ENCODE measurements at regions not wholly inside any gene's neighbourhood (a gene's known extent, or its start where the extent isn't known, plus 50 kb on each side); places are given as distances from the start of the nearest gene placed in this dataset.

DNA sequence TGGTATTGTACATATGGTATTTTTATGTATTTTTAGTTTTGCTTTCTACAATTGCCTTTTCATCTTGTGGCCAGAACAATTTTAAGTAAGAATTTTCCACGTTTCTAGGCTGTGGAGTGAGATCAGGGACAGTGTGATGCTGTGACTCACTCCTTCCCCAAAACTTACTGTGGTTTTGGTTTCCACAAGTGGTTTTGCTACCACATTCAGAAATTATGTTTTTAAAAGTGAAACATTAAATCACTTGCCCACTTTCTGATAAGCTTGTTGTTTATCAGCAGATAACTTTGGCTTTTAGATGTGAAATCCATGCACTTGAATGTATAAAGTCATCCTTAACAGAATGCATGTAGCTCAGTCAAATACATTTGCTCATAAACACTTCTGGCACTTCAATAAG lies 192.2 kb upstream of the THRB start:
- CTCF ChIA-PET: no interaction called here
- DNase-seq: no peak
- H3K9me3 Mint-ChIP-seq (ENCODE audit: low read depth, unreplicated experiment): no peaks in the 10 kb centered on the region
- BruUV-seq (replicated peaks): no TSS peak
- no peak overlapping the region for H3K27ac Mint-ChIP-seq (ENCODE audit: unreplicated experiment)
- no peaks in the 10 kb centered on the region for H3K36me3 Mint-ChIP-seq (ENCODE audit: insufficient read depth, unreplicated experiment)
- H3K27me3 Mint-ChIP-seq (ENCODE audit: unreplicated experiment): no peaks in the 10 kb centered on the region
- intact Hi-C loops (cut with micrococcal nuclease; ENCODE audit: unreplicated experiment): loop anchor here (10.0 kb wide), 1 partner anchor 622 kb away; no protein-coding TSS in a partner anchor
- no peaks in the 10 kb centered on the region for H3K4me1 Mint-ChIP-seq (ENCODE audit: low read depth, unreplicated experiment)
- TF ChIP-seq, protein P1, sequence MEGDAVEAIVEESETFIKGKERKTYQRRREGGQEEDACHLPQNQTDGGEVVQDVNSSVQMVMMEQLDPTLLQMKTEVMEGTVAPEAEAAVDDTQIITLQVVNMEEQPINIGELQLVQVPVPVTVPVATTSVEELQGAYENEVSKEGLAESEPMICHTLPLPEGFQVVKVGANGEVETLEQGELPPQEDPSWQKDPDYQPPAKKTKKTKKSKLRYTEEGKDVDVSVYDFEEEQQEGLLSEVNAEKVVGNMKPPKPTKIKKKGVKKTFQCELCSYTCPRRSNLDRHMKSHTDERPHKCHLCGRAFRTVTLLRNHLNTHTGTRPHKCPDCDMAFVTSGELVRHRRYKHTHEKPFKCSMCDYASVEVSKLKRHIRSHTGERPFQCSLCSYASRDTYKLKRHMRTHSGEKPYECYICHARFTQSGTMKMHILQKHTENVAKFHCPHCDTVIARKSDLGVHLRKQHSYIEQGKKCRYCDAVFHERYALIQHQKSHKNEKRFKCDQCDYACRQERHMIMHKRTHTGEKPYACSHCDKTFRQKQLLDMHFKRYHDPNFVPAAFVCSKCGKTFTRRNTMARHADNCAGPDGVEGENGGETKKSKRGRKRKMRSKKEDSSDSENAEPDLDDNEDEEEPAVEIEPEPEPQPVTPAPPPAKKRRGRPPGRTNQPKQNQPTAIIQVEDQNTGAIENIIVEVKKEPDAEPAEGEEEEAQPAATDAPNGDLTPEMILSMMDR (IDR thresholded peaks at IDR 0.05; ENCODE audit: unreplicated experiment): no peak
- no peak overlapping the region for H3K4me3 Mint-ChIP-seq (ENCODE audit: low read depth, unreplicated experiment)

DNA sequence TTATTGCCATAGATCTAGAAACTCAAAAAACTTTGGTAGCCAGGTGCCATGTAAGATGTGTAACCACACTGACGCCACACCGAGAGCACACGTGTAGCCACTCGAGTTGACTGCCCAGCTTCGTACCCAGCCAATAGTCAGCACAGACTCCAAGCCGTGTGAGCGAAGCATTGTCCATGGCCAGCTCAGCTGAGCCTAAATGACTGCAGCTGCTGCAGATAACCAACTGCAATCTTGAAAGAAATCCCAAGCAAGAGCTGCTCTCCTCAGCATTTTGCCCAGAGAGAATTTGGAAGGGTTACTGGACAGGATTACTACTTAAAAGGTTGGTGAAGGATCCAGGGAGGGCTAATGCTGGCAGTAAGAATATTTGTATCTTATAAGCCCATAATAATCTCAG lies 193.0 kb upstream of the THRB start:
- BruUV-seq (replicated peaks): no TSS peak
- no peak overlapping the region for H3K27ac Mint-ChIP-seq (ENCODE audit: unreplicated experiment)

DNA sequence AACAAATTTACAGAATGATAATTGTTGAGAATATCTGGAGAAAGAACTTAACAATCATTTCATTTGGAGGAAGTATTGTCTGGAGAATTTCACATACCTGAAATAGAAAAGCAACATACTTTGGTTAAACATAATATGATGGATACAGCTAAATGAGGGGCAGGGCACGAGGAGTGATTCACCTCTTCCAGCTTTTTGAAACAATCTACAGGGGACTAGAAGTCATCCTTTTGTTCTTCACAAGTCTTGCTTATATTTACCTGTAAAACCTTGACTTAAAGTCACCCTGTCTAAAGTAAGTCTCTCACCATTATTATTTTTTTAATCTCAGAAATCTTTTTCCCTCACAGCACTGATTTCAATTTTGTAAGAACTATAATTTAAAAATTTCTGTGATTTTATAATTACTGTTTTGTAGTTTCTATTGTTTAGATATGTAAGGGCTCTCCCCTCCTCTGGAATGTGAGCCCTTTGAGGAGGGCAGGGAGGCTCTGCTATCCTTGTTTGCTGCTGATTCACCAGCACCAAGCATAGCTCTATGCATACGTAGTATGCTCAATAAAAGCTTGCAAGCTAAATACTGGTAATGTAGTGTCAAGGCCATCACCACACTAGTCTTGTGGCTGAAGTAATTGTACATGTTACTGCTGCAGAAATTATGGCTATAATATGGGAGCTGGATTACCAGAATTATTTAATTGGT lies 193.9 kb upstream of the THRB start:
- intact Hi-C loops (cut with micrococcal nuclease; ENCODE audit: unreplicated experiment): loop anchor here (10.0 kb wide), 1 partner anchor 624 kb away; no protein-coding TSS in a partner anchor

More for the DNA sequence above, 193.0 kb upstream of the THRB start:
- DNase-seq: no peak
- Mint-ChIP-seq H3K4me1 (ENCODE audit: low read depth, unreplicated experiment) (no peaks in the 10 kb centered on the region), H3K9me3 (ENCODE audit: low read depth, unreplicated experiment) (no peaks in the 10 kb centered on the region), H3K36me3 (ENCODE audit: insufficient read depth, unreplicated experiment) (no peaks in the 10 kb centered on the region), H3K4me3 (ENCODE audit: low read depth, unreplicated experiment) (no peak overlapping the region), H3K27me3 (ENCODE audit: unreplicated experiment) (no peaks in the 10 kb centered on the region)
- intact Hi-C loops (cut with micrococcal nuclease; ENCODE audit: unreplicated experiment): loop anchor here (10.0 kb wide), 1 partner anchor 623 kb away; no protein-coding TSS in a partner anchor
- CTCF ChIA-PET: interaction anchor here (0.6 to 1.1 kb wide), 2 partner anchors 14 to 535 kb away, joined by 3 read pairs; no protein-coding TSS in a partner anchor
- TF ChIP-seq, protein P1 (IDR thresholded peaks at IDR 0.05; ENCODE audit: unreplicated experiment): no peak

DNA sequence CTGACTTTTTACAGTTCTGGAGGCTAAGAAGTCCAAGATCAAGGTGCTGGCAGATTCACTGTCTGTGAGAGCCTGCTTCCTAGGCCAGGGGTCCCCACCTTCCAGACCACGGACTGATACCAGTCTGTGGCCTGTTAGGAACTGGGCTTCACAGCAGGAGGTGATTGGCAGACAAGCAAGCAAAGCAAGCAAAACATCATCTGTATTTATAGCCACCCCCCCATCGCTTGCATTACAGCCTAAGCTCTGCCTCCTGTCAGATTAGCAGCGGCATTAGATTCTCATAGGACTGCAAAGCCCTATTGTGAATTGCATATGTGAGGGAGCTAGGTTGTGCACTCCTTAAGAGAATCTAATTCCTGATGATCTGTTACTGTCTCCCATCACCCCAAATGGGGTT lies 194.7 kb upstream of the THRB start:
- Mint-ChIP-seq H3K27ac (ENCODE audit: unreplicated experiment) (no peak overlapping the region), H3K4me1 (ENCODE audit: low read depth, unreplicated experiment) (no peaks in the 10 kb centered on the region), H3K9me3 (ENCODE audit: low read depth, unreplicated experiment) (no peaks in the 10 kb centered on the region), H3K36me3 (ENCODE audit: insufficient read depth, unreplicated experiment) (no peaks in the 10 kb centered on the region), H3K4me3 (ENCODE audit: low read depth, unreplicated experiment) (no peak overlapping the region), H3K27me3 (ENCODE audit: unreplicated experiment) (no peaks in the 10 kb centered on the region)
- BruUV-seq (replicated peaks): no TSS peak
- no peak for DNase-seq
- TF ChIP-seq, protein P1 (IDR thresholded peaks at IDR 0.05; ENCODE audit: unreplicated experiment): no peak
- intact Hi-C loops (cut with micrococcal nuclease; ENCODE audit: unreplicated experiment): loop anchor here (10.0 kb wide), 1 partner anchor 625 kb away; no protein-coding TSS in a partner anchor
- CTCF ChIA-PET: no interaction called here

More for the DNA sequence above, 193.9 kb upstream of the THRB start:
- BruUV-seq (replicated peaks): no TSS peak
- no peak for DNase-seq
- TF ChIP-seq, protein P1 (IDR thresholded peaks at IDR 0.05; ENCODE audit: unreplicated experiment): no peak
- no peaks in the 10 kb centered on the region for H3K4me1 Mint-ChIP-seq (ENCODE audit: low read depth, unreplicated experiment)
- H3K9me3 Mint-ChIP-seq (ENCODE audit: low read depth, unreplicated experiment): no peaks in the 10 kb centered on the region
- no peak overlapping the region for H3K27ac Mint-ChIP-seq (ENCODE audit: unreplicated experiment)
- CTCF ChIA-PET: interaction anchor here (1.1 kb wide), 1 partner anchor 13 kb away, joined by 3 read pairs; no protein-coding TSS in a partner anchor
- H3K4me3 Mint-ChIP-seq (ENCODE audit: low read depth, unreplicated experiment): no peak overlapping the region
- H3K27me3 Mint-ChIP-seq (ENCODE audit: unreplicated experiment): no peaks in the 10 kb centered on the region
- no peaks in the 10 kb centered on the region for H3K36me3 Mint-ChIP-seq (ENCODE audit: insufficient read depth, unreplicated experiment)

Measured in Calu3 (cell line).